Jurkat, Clone E6-1 (cell line): ENCODE measurements at regions not wholly inside any gene's neighbourhood (a gene's known extent, or its start where the extent isn't known, plus 50 kb on each side); places are given as distances from the start of the nearest gene placed in this dataset.

Experiments used
- DNase-seq: peaks from one replicate; pipeline ENCODE4 v3.0.0-alpha.2; 2011; ENCODE audit warnings: low read depth, low spot score
- H3K4me3 ChIP-seq: 2 replicates; pipeline ENCODE4 v1.5.1; 2011; ENCODE audit warnings: mild to moderate bottlenecking, low read length, control low read depth, moderate library complexity

DNA sequence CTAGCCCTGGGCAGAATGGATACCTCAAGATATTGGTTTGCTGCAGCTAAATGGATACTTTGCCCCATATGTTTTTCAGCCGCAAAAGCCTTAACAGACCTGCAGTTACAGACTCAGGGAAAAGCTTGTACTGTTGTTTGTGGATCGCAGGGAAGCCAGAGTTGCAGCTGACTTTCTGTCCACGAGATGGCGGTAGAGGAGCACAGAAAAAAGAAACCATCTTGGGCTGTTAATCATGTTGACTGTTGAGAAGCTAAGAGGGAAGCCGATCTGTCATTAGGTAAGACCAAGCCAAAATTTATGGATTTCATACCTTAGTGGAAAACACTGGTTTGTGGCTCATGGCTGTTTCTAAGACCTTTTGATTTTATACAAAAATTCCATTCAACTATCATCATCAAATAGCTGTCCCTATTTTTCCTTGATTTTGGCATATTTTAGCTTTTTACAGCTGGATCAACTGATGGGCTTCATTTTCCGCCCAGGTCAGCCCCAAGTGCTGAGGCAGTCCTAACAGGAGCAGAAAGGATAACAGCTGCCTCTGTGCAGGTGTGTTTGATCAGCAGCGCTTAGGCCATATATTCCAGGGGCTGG lies 205.7 kb upstream of the ZPLD1 start:
- peak; percentile 76 for DNase-seq
- H3K4me3 ChIP-seq = no peak overlapping the region

DNA sequence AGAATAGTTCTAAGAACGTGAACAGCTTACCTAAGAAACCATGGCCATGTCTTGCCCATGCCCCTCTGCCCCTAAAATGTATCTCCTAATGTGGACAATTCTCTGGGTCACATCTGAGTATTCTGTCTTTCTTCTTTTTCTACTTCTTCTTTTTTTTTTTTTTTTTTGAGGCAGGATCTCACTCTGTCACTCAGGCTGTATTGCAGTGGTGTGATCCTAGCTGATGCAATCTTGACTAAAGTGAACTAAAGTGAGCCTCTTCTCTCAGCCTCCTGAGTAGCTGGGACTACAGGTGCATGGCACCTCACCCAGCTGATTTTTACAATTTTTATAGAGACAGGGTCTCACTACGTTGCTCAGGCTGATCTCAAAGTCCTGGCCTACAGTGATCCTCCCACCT lies 204.8 kb upstream of the ZPLD1 start:
- DNase-seq = no peak
- no peak overlapping the region for H3K4me3 ChIP-seq

DNA sequence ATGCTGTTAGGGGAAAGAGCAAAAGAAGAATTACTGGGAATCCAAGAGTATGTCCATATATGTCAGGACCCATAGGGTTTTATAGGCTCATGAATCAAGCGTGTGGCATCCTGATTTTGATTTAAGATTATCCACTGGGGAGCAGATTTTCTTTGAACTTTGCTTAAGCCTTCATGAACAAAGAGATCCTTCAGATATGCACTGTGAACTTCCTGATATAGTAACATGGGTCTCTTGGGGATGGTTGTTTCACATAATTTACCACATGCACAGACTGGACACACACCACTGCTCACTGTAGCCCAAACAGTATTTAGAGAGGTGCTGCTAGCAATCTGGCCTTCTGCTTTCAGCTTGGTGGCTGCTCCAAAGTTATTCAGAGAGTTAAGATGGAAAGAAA lies 200.9 kb upstream of the ZPLD1 start:
- no peak for DNase-seq
- no peak overlapping the region for H3K4me3 ChIP-seq

DNA sequence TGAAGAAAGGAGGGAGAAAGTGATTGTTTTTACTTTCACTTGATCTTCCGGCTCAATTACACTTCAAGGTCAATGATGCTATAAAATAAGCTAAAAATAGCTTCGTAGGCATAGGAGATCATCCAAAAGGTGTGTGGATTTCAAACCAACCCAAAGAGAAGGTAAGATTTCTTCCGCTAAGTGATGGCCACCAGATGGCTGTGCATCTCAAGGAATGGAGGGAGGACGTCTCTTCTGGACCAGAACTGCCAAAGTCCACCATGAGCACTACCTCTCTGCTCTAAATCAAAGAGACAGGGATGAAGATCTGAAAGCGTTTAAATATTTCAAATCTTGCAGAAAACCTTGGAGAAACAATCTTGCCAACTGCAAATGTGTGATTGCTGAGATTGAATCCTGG lies 199.1 kb upstream of the ZPLD1 start:
- H3K4me3 ChIP-seq = no peak overlapping the region
- no peak for DNase-seq

DNA sequence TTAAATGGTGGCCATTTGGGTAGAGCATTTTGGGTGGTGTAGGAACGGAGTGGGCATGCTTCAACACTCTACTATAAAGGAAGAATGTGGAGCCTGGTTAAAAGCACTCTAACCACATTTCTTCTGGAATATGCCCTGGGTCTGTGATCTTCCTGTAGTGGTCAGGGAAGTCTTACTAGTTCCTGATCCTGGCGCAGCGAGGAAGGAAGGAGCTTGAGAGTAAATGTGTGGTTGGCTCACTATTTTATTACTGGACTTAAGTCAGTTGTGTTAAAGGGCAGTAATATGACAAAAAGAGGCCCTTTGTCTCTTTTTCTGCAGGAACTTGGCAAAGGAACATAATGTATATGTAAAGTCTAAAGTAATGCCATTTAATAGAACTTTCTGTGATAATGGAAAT lies 197.6 kb upstream of the ZPLD1 start:
- no peak for DNase-seq
- H3K4me3 ChIP-seq = no peak overlapping the region

DNA sequence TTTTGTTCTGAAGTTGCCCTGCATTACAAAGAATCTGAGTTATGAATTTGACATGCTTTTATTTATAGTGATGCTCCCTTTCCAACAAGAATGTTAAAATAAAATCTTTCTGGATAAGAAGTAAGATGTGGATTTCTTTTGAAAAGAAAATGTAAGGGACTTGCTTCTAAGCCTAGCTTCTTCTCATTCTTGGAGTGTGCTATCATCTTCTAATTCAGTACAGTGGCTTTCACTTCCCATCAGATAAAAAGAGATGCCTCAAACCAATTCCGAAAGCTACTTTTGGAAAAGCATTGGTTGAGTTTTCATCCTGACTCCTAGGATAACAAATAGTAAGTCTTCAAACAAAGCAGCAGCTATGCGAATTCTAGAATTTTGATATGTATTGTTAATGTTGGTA lies 197.0 kb upstream of the ZPLD1 start:
- no peak overlapping the region for H3K4me3 ChIP-seq
- no peak for DNase-seq

DNA sequence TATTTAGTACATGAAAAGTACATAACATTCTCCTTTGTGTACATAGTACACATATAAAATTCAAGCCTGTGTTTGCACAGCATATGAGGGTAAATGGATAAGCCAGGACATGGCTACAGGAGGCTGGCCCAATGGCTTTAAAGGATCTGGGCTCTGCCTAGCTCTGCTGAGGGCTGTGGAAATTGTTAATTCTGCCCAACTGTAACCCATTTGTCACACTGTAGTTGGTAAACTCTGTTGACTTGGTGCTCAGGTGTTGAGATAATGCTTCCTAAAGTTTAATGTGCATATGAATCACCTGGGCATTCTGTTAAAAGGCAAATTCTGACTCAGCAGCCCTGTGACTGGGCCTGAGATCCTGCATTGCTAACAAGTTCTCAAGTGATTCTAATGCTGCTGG lies 196.5 kb upstream of the ZPLD1 start:
- H3K4me3 ChIP-seq = no peak overlapping the region

DNA sequence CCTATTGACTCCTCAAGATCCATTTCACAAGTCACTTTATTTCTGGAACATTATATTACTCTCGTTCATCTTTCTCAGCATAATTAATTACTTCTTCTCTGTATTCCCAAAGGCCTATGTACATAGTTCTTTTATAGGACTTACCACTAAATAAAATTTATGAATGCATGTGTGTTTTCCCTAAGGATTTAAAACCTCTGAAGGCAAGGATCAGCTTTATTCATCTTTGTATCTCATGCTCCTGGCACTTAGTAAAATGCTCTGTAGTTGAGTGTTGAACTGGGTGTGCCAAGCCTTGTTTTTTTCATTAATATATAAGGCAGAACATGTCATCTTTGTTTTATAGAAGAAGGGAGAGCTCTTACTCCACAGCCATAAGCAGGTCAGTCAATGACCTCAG lies 194.1 kb upstream of the ZPLD1 start:
- DNase-seq = no peak

More for the DNA sequence above, 196.5 kb upstream of the ZPLD1 start:
- no peak for DNase-seq

DNA sequence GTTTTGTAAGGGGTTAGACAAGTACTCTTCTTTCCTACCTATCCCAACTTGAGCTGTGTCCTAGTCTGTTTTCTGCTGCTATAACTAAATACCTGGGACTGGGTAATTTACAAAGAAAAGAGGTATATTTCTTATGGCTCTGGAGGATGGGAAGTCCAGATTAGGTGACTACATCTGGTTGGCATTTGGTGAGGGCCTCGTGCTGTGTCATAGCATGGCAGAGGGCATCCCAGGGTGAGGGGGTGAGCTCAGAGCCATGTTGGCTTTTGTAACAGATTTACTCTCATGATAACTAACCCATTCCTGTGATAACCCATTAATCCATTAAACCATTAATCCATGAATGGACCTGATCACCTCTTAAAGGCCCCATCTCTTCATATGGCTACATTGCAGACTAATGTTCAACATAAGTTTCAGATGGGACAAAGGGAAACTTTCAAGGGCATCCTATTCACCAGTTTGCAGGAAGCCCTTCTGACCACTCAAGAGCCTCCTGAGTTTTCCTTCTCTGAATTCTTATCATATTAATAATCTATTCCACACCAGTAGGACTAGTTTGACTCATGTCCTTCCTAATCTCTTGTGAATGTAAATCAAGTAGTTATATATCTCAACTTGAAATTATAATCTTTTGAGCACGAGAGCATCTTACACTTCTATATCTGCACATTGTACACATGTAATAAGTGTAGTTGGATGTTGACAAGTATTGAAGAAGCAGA lies 185.7 kb upstream of the ZPLD1 start:
- DNase-seq = no peak
- H3K4me3 ChIP-seq = no peak overlapping the region

More for the DNA sequence above, 194.1 kb upstream of the ZPLD1 start:
- H3K4me3 ChIP-seq = no peak overlapping the region

DNA sequence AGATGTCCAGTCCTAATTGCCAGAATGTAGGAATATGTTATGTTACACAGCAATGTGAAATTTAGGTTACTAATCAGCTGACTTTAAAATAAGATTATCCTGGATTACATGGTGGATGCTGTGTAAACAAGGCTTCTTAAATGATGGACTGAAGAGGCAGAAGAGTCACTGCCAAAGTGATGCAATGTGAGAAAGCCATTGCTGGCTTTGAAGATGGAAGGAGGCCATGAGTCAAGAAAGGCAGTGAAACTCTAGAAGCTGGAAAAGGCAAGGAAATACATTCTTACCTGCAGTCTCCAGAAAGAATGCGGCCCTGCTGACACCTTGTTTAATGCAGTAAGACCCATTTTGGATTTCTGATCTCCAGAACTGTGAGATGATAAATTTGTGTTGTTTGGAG lies 179.1 kb upstream of the ZPLD1 start:
- H3K4me3 ChIP-seq = no peak overlapping the region
- no peak for DNase-seq

DNA sequence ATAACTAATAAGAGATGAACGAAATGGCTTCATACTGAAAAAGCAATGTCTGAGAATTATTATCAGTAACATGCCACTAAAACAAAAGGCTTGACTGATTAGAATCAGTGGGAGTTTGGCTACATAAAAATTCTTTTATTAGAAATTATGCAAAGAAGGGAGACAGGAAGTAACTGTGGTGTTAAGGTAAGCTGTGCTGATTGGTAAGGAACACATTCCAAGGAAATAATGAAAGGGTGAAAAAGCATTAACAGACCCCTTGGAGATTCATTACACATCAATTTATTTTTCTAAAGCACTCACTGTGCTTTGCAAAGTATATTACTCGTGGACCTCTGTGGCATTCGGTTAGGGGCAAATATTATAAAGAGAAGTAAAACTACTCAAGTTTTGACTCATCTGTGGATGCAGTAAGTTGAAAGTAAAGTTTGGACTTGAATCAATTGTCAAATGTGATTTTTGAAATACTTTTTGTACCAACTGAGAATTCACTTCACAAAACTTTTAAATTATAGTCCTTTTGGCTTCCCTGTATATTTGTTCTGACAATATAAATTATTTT lies 176.1 kb upstream of the ZPLD1 start:
- no peak overlapping the region for H3K4me3 ChIP-seq
- no peak for DNase-seq

DNA sequence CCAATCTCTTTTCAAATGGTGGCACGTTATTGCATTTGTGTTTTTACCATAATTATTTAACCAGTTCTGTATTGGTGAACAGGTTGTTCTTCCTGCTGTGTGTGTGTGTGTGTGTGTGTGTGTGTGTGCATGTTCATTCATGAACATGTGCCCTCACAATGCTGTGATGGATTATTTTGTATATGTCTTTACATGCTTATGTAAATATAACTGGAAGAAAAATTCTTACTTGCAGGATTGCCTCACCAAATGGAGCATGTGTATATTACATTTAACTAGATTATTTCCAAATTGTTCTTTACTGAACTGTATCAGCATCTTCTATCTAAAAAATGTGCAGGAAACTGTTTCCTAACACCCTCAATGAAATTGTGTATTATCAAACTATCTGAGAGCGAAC lies 175.2 kb upstream of the ZPLD1 start:
- H3K4me3 ChIP-seq = no peak overlapping the region
- DNase-seq = no peak

DNA sequence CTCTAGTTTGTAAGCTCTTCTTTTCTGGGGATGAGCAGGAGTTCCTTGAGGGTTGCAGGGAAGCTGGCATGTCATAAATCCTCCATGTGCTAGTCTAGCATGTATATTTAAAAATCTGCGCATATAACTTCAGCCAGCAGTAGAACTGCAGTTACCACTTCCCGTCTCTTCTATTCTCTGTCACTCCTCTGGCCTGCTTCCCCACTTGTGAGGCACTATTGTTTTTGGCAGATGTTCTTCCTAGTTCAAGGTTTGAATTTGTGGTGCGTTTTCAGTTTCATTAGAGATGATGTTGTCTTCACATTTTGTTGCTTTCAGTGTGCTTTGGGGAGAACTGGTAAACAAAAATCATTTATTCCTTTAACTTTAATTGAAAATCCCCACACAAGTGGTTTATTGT lies 169.1 kb upstream of the ZPLD1 start:
- DNase-seq = no peak
- H3K4me3 ChIP-seq = no peak overlapping the region

DNA sequence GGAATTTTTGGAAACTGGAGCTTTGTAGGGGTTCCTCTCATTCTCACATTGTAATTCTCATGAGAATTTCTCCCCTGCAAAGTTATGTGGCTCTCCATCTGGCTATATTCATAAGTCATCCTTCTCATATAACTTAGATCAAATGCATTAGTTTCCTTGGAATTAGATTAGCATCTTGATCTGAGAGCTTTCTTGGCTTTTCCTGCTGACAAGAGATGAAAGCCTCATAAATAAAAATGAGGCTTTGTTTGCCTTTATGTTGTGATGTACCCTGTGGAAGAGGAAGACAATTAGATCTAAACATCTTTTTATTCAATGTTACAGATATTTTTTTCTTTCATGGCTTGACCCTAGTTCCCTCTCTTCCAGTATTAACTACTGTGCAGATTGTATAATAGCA lies 165.4 kb upstream of the ZPLD1 start:
- DNase-seq = no peak

DNA sequence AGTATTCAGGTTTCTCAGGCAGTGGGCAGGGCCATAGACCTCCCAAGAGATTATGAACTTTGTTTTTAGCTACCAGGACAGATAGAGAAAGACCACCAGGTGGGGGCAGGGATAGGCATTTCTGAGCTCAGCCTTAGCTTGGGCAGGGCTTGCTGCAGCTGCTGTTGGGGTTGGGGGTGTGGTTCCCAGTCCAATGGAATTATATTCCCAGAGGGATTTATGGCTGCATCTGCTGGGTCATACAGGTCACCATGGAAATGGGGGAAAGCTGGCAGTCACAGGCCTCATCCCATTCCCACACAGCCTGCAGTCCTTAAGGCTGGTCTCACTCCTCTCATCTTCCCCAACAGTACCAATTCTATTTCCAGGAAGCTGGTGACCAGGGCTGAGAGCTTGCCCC lies 144.6 kb upstream of the ZPLD1 start:
- no peak for DNase-seq
- H3K4me3 ChIP-seq = no peak overlapping the region

More for the DNA sequence above, 165.4 kb upstream of the ZPLD1 start:
- no peak overlapping the region for H3K4me3 ChIP-seq

DNA sequence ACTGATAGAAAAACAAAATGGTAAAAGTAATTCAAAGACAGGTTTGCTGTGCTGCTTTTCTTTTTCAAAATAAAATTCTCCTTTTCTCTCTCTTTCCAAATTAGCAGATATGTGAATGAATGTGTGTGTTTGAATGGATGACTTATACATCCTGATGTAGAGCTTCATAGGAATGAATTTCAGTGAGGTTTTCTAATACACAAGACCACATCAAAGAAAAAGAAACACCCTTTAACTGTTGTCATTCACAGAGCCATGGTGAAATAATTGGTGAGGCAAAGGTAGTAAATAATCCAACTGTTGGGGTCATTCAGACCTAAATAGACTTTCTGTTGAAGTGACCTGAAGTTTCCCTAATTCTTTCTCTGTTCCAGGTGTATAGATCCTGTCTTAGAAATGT lies 139.1 kb upstream of the ZPLD1 start:
- DNase-seq = no peak
- no peak overlapping the region for H3K4me3 ChIP-seq

DNA sequence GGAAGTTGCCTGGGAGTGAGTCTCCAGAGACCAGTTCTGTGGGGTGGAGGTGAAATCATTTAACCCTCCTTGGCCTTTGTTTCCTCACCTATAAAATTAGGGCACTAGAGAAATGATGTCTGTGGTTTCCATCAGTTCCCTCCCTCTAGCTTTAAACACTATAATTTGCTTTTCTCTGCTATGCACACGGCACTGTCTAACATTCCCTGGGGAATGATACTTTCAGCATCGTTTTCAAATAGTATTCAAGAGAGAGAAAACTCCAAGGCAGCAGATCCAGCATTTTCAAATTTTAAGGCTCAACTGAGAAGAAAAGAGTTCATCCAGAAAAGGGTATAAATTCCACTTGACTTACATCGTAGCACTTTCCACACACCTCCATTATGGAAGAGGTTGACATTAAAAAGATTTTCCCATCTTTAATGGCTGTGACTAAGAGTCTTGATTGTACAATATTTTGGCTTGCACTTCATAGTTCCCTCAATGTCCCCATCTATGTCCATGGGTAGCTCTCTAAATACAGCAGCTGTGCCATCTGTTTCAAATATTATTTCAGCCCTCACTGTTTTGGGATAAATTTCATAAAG lies 137.7 kb upstream of the ZPLD1 start:
- DNase-seq = no peak
- H3K4me3 ChIP-seq = no peak overlapping the region

DNA sequence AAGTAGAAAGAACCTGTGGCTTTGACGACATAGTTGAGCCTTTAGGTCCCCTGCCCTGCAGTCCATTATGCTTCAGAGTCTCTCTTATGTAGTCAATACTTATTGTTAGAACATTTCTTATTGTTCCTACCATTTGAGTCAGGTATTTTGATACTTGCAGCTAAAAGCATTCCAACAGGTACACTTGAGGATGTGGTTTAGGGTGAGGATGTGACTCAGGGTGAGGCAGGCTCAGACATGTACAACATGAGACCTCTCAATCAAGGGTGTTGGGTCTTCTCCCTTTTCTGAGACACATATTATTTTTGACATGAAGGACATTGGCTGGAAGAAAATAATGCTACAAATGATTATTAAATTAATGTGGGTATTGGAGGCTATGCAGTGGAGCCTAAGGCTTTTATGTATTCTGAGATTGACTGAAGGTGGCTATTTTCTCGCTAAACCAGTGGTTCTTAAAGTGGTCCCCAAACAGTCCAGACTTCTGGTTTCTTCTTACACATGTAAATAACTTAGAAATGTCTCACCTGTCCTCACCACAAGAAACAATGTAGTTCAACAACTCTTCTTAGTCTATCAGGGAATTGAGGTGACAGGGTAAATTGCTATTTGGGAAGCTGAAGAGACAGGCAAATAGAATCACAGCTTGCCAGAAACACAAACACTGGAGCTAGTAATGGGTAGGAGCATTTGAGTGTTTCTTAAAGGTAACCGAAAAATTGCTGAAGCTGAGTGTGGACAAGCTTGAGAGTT lies 135.5 kb upstream of the ZPLD1 start:
- DNase-seq = peak; percentile 5
- H3K4me3 ChIP-seq = no peak overlapping the region

DNA sequence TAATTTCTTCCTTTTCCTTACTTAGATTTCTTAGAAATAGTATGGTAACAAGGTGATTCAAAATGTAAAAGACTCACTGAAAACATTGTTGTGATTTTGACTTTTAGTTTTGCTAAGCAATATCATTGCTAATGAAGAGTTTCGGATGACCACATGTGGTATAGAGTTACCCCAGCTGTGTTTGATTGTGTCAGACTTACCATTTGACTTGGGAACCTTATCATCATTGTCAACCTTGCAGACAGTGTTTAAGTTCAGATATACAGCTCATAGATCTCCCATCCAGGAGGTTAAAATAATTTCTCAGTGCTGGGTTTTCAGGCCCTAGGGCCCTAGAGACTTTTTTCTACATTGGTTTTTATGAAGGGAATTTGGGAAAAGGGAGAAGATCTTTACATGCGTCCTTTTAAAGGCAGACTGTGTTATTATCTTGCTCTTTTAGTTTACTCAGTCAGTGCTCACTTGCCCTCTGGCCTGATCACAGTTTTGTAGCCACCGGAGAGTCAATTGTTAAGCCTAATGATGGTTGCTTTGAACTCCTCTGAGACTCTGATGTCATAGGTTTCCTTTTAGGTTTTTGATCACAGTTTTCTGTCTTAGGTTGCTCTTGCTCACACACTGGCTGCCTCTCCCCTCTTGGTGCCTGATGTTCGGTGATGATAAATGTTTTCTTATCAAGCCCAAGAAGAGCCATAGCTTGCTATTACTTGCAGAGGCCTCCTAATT lies 133.5 kb upstream of the ZPLD1 start:
- no peak overlapping the region for H3K4me3 ChIP-seq

More for the DNA sequence above, 133.5 kb upstream of the ZPLD1 start:
- no peak for DNase-seq
